HG02973 (cell line): ENCODE measurements at regions not wholly inside any gene's neighbourhood (a gene's known extent, or its start where the extent isn't known, plus 50 kb on each side); places are given as distances from the start of the nearest gene placed in this dataset.
"Not testable (repeated sequence)": the region's sequence is repeated elsewhere in the genome, so short reads cannot be mapped to it uniquely, and the experiment has no call there.

ENCODE experiments used
- ATAC-seq: cut with Tn5 transposase; IDR thresholded peaks from one replicate; pipeline ENCODE4 v1.9.1; 2021; ENCODE audit warnings: moderate library complexity; ENCODE audit not compliant: unreplicated experiment

- no peak for ATAC-seq
Measured at GRCh38 chr12:102344691-102345090, 135.7 kb downstream of the IGF1 start.

GRCh38 chr12:102343361-102344121, 136.8 kb downstream of the IGF1 start:
- no peak for ATAC-seq

- no peak for ATAC-seq
Measured at GRCh38 chr12:102342281-102343006, 137.9 kb downstream of the IGF1 start.

- no peak for ATAC-seq
Measured at GRCh38 chr12:102334765-102335164, 137.1 kb upstream of the PMCH start.

GRCh38 chr12:102331419-102331818, 133.8 kb upstream of the PMCH start:
- no peak for ATAC-seq

GRCh38 chr12:102329883-102330282, 132.2 kb upstream of the PMCH start:
- ATAC-seq, result no peak

- ATAC-seq, result no peak
Measured at GRCh38 chr12:102326982-102327381, 129.3 kb upstream of the PMCH start.

- not testable (repeated sequence) for ATAC-seq
Measured at GRCh38 chr12:102325108-102325507, 127.5 kb upstream of the PMCH start.

- no peak for ATAC-seq
Measured at GRCh38 chr12:102323799-102324198, 126.2 kb upstream of the PMCH start.

GRCh38 chr12:102322254-102322653, 124.6 kb upstream of the PMCH start:
- no peak for ATAC-seq

- ATAC-seq, result no peak
Measured at GRCh38 chr12:102321305-102322082, 123.9 kb upstream of the PMCH start.

- no peak for ATAC-seq
Measured at GRCh38 chr12:102317155-102317554, 119.5 kb upstream of the PMCH start.

GRCh38 chr12:102316723-102317122, 119.1 kb upstream of the PMCH start:
- no peak for ATAC-seq

GRCh38 chr12:102314821-102315220, 117.2 kb upstream of the PMCH start:
- ATAC-seq, result no peak

- ATAC-seq, result not testable (repeated sequence)
Measured at GRCh38 chr12:102313116-102313971, 115.7 kb upstream of the PMCH start.

GRCh38 chr12:102305486-102305885, 107.9 kb upstream of the PMCH start:
- no peak for ATAC-seq

GRCh38 chr12:102304667-102305066, 107.0 kb upstream of the PMCH start:
- not testable (repeated sequence) for ATAC-seq

- ATAC-seq, result no peak
Measured at GRCh38 chr12:102302553-102302952, 104.9 kb upstream of the PMCH start.

- no peak for ATAC-seq
Measured at GRCh38 chr12:102301547-102301946, 103.9 kb upstream of the PMCH start.

- ATAC-seq, result peak; percentile 66
Measured at GRCh38 chr12:102300824-102301461, 103.3 kb upstream of the PMCH start.
